HG03457 (cell line): ENCODE measurements at regions not wholly inside any gene's neighbourhood (a gene's known extent, or its start where the extent isn't known, plus 50 kb on each side); places are given as distances from the start of the nearest gene placed in this dataset.
"Not testable (repeated sequence)": the region's sequence is repeated elsewhere in the genome, so short reads cannot be mapped to it uniquely, and the experiment has no call there.

Source experiments
- ATAC-seq: cut with Tn5 transposase; IDR thresholded peaks from one replicate; pipeline ENCODE4 v1.9.1; 2021; ENCODE audit warnings: moderate number of reproducible peaks; ENCODE audit not compliant: unreplicated experiment

DNA sequence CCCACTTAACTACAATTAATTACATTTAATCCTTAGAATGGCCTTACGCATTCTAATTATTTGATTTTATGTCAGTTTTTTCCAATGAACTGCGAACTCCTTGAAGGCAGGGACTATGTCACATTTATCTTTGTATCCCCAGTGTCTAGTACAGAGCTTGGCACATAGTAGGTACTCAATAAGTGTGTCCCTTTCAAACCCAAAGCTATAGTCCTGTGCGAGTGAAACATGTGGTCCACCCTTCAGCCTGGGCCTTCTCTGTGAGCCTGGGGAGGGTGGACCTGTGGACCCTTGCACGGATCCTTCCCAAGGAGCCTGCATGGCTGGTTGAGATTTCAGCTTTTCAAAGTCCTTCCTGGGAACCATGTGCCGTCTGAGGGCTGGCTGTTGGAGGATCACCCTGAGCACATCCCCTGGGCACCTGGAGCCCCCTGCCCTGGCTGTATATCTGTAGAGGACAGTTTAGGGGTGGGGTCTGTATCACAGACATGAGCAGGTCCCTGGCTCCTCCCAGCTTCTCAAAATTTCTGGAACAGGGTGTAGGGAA, 103.1 kb downstream of the IER5 start:
- no peak for ATAC-seq

GRCh38 chr1:181192316-181192715, 103.8 kb downstream of the IER5 start:
- no peak for ATAC-seq

DNA sequence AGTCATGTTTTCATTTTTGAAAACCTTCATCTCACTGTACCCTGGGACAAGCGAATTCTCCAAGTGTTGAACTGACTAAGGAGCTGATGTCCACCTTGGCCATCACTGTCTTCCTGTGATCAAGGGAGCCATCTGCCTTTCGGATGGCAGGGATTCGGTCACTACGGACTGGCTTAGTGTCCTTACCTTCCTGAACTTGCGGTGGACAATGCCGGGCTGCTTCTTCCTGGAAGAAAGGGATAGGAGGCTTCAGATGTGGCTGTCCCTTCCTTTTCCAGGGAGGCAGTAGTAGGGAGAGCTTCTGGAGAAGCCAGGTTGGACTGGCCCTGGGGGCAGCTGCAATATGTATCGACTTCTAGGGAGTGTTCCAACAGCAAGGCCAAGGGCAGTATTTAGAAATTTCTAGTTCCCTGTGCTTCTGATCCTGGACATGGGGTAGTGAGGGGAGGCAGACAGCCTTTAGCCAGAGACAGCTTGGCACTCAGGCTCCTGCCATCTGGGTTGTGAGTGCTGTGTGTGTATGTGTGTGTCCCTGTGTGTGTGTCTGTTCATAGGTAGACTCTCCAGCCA, 114.6 kb downstream of the IER5 start:
- ATAC-seq, result no peak

- no peak for ATAC-seq
These were observed 116.0 kb downstream of the IER5 start for GRCh38 chr1:181204530-181204929.

- ATAC-seq, result no peak
These were observed 117.4 kb downstream of the IER5 start for GRCh38 chr1:181205901-181206300.

DNA sequence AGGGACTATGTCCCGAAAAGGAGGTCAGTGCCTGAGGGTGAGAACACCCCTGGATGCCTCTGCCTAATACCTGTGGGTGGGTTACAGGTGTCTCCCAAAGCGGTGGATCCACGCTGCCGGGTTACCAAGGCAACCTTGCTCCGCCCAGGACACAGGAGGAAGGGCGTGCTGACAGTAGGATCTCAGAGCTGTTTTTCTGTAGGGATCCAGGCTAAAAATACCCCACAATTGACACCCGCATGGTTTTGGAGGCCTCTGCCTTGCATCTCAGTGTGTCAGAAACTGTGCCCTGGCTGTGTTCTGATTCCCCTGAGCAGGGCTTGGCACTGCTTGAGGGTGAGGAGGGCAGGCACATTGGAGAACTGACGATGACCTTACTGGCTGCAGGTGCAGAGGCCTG, 118.0 kb downstream of the IER5 start:
- ATAC-seq, result no peak

DNA sequence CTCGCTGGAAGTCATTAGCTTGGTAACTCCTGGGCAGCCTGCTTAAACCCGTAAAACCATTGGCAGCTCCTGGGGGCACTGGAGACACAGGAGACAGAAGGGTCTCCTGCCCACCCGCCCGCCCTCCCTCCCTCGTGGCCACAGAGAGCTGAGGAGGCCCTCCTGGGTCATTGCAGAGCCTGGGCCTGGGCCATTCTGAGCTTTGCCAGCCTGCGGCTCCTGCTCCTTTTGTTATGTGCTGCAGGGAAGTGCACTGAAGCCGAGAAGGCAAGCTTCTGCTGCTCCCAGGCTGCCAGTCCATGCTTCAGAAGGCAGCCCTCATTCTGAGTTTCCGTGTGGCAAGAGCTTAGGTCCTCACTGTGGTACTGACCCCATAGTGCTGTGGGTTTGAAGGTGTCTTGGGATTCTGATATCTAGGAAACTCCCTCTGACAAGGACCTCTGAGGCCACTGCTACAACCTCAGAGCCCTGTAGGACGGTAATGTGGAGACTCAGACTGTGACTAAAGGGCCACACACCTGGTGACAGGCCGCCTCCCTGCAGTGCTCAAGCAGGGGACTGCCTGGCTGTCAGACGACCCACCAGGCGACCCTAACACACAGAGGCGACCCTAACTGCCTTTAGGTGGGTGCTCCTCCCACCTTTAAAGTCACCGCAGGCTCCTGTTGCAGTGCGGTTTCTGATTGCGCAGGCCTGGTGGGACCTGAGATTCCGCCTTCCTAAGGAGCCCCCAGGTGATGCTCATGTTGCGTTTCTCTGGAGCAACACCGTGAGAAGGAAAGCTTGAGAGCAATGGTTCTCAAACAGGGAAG, 118.7 kb downstream of the IER5 start:
- no peak for ATAC-seq

DNA sequence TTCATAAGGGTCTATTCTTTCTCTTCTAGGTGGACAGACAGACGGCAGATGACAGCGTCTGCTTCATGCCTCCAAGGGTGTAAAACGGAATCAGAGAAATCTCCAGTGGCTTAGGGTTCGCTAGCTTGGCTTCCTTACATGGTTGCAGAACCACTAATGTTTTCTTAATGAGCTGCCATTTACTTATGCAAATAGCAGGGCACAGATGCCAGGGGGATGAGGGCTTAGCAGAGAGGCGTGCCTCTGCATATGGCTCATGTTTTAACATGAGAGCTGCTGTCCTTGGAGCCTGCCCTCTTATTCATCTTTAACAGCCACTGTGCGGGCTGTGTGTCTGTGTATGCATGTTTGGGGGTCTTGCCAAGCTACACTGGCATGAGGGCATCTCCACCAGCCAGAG, 119.6 kb downstream of the IER5 start:
- no peak for ATAC-seq

GRCh38 chr1:181208967-181209366, 120.5 kb downstream of the IER5 start:
- no peak for ATAC-seq

- ATAC-seq, result no peak
These were observed 124.6 kb downstream of the IER5 start for GRCh38 chr1:181213056-181213455.

DNA sequence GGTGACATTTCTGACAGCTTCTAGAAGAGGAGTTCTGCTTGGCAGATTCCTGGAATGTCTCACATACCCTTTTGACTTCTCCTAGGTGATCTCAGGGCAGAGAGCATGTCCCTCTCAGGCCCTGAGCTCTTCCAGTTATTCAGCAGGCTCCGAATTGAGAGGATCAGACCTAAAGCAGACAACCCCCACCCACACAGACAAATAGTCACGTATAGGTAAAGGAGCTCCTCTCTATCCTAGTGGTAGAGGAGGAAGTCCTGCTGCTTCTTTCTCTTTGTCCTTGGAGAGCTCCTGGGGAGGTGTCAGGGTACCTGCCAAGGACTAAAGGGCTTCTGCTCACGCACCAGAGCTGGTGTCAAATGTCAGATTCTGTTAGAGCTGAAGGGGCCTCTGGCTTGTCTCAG, 128.1 kb downstream of the IER5 start:
- no peak for ATAC-seq

GRCh38 chr1:181219938-181220337, 131.4 kb downstream of the IER5 start:
- ATAC-seq, result no peak

GRCh38 chr1:181221078-181221477, 132.6 kb downstream of the IER5 start:
- ATAC-seq, result no peak

- ATAC-seq, result no peak
These were observed 134.5 kb downstream of the IER5 start for GRCh38 chr1:181222972-181223505.

DNA sequence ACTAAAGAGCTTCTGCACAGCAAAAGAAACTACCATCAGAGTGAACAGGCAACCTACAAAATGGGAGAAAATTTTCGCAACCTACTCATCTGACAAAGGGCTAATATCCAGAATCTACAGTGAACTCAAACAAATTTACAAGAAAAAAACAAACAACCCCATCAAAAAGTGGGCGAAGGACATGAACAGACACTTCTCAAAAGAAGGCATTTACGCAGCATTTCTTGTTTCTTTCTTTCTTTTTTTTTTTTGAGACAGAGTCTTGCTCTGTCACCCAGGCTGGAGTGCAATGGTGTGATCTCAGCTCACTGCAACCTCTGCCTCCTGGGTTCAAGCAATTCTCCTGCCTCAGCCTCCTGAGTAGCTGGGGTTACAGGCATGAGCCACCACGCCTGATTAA, 138.2 kb downstream of the IER5 start:
- not testable (repeated sequence) for ATAC-seq

GRCh38 chr1:181239086-181239485, 150.6 kb downstream of the IER5 start:
- ATAC-seq, result no peak

DNA sequence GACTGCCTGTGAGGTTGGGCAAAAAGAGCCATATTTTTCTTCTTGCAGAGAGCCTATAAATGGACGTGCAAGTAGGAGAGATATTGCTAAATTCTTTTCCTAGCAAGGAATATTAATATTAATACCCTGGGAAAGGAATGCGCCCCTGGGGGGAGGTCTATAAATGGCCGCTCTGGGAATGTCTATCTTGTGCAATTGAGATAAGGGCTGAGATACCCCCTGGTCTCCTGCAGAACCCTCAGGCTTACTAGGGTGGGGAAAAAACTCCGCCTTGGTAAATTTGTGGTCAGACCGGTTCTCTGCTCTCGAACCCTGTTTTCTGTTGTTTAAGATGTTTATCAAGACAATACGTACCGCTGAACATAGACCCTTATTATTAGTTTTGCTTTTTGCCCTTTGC, 157.8 kb downstream of the IER5 start:
- ATAC-seq, result not testable (repeated sequence)

- ATAC-seq, result not testable (repeated sequence)
These were observed 159.9 kb downstream of the IER5 start for GRCh38 chr1:181248361-181248760.

DNA sequence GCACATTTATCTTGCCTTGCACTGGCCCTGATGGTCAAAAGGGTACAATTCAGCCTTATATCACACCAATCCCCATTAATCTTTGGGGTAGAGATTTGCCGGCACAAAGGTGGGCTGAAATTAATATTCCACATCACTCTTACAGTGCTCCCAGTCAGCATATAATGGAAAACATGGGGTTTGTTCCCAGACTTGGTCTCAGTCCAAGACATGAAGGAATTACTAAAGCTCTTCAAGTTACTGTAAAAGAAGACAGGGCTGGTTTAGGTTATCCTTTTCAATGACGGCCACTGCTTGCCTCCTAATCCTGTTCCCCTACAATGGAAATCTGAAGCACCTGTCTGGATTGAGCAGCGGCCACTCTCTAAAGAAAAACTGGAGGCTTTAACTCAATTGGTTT, 160.7 kb downstream of the IER5 start:
- no peak for ATAC-seq

GRCh38 chr1:181250038-181250437, 161.5 kb downstream of the IER5 start:
- no peak for ATAC-seq

DNA sequence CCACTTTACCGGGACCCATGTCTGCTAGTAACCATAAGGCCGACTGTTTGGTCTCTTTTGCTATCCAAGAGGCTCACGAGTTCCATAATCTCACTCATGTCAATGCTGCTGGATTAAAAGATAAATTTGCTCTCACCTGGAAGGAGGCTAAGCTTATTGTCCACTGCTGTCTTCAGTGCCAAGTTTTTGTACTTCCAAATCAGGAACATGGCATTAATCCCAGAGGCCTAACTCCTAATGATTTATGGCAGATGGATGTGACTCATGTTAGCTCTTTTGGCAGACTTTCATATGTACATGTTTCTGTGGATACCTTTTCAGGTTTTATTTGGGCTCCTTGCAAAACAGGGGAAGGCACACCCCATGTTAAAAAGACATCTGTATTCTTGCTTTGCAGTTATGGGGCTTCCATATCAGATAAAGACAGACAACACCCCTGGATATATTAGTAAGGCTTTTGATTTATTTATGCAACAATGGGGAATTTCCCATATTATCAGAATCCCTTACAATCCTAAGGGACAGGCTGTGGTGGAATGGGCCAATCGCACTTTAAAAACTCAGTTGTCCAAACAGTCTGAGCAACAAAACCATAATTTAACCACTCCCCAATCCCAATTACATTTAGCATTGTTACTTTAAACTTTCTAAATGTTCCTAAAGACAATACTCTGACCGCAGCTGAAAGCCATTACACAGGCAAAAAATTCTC, 162.7 kb downstream of the IER5 start:
- ATAC-seq, result no peak

DNA sequence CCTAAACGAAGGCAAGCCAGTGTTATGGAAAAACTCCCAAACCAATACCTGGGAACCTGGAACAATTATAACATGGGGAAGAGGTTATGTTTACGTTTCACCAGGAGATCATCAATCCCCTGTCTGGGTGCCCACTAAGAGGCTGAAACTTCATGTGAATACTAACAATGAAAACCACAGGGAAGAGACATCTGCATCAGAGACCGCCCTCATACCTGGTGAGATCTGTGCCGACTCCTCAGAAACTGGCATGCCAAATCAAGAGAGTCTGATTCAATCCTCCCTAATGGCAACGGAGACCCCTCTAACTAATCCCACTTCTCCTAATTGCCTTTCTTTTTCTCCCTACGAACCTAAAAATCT, 163.2 kb downstream of the IER5 start:
- ATAC-seq, result no peak
